Natural killer cell (primary cell): ENCODE measurements at regions not wholly inside any gene's neighbourhood (a gene's known extent, or its start where the extent isn't known, plus 50 kb on each side); places are given as distances from the start of the nearest gene placed in this dataset.
"Not testable (repeated sequence)": the region's sequence is repeated elsewhere in the genome, so short reads cannot be mapped to it uniquely, and the experiment has no call there.

ENCODE experiments used
- ATAC-seq, 3 donors: fragments of 150-1000 bp in 2 of 3; fragments of 200-7000 bp in 1 of 3; cut with Tn5 transposase; 1 replicate in 1 of 3; 2 replicates in 2 of 3; pipeline ENCODE4 v1.10.0; 2021; ENCODE audit warnings: mild to moderate bottlenecking in 2 of 3, moderate library complexity in 2 of 3
- DNase-seq, 2 donors: peaks; one replicate each; pipeline versions ENCODE4 v3.0.0 to v3.0.0-alpha.2; 2013 to 2021; ENCODE audit warnings: mixed read lengths in 1 of 2
- H3K27ac ChIP-seq: one replicate; pipeline ENCODE4 v1.5.1; 2013; ENCODE audit warnings: mild to moderate bottlenecking, low read length
- H3K27me3 ChIP-seq: one replicate; pipeline ENCODE4 v1.6.1; 2013; ENCODE audit warnings: low read length; ENCODE audit not compliant: control insufficient read depth, insufficient read depth
- H3K36me3 ChIP-seq: one replicate; pipeline ENCODE4 v1.6.1; 2013; ENCODE audit warnings: low read length; ENCODE audit not compliant: control insufficient read depth, insufficient read depth
- H3K4me1 ChIP-seq: one replicate; pipeline ENCODE4 v1.6.1; 2013; ENCODE audit warnings: low read length; ENCODE audit not compliant: control insufficient read depth, insufficient read depth
- H3K4me3 ChIP-seq: one replicate; pipeline ENCODE4 v1.5.1; 2013; ENCODE audit warnings: low read length
- H3K9me3 ChIP-seq: one replicate; pipeline ENCODE4 v1.6.1; 2013; ENCODE audit warnings: low read length; ENCODE audit not compliant: control insufficient read depth, insufficient read depth
- H3K27ac Mint-ChIP-seq, 2 donors: one replicate each; pipeline ENCODE4 v1.8.0; 2022; ENCODE audit warnings: mild to moderate bottlenecking in 2 of 2, mixed read lengths in 2 of 2, moderate library complexity in 1 of 2
- H3K27me3 Mint-ChIP-seq, 2 donors: one replicate each; pipeline ENCODE4 v1.8.0; 2022; ENCODE audit warnings: low read depth in 2 of 2, mixed read lengths in 2 of 2
- H3K36me3 Mint-ChIP-seq: one replicate; pipeline ENCODE4 v1.8.0; 2022; ENCODE audit warnings: mixed read lengths
- H3K4me1 Mint-ChIP-seq, 2 donors: one replicate each; pipeline ENCODE4 v1.8.0; 2022; ENCODE audit warnings: mixed read lengths in 2 of 2
- H3K4me3 Mint-ChIP-seq: one replicate; pipeline ENCODE4 v1.8.0; 2022; ENCODE audit warnings: mild to moderate bottlenecking, moderate library complexity, mixed read lengths
- H3K9me3 Mint-ChIP-seq, 2 donors: one replicate each; pipeline ENCODE4 v1.8.0; 2022; ENCODE audit warnings: mixed read lengths in 2 of 2
- WGBS: methylation state at CpG from one replicate; pipeline ENCODE4 v1.1.7; 2013; ENCODE audit warnings: missing lambda C conversion rate; ENCODE audit not compliant: insufficient coverage; 5-methylcytosine and 5-hydroxymethylcytosine counted together
- intact Hi-C: fragments of 100-400 bp; cut with micrococcal nuclease; formaldehyde crosslinking; loops from one replicate; pipeline ENCODE4 v1.14.2; 2022
- TF ChIP-seq, protein P1 (sequence below): fragments of 200-600 bp; IDR thresholded peaks from one replicate; pipeline ENCODE4 v1.8.0; 2022; ENCODE audit warnings: antibody characterized with exemption

DNA sequence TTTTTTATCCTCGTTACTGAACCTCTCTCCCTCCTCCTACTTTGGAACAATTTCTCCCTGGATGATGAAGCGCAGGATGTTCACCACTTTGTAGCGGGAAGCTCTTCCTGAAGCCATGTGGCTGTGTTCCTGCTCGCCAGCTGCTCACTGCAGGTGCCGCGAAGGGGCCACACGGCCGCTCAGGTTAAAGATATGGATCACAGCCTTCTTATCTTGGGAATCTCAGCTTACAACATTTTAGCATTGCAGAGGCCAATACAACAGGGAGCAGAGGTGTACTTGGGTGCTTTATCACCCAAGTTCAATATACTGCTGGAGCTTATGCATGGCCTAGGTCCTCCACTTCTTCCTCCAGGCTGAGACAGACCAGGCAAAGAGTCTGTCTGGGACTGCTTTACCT is 201.2 kb upstream of the G2E3 start:
- Mint-ChIP-seq H3K4me1 (no peaks in the 10 kb centered on the region), H3K27ac (no peak overlapping the region), H3K36me3 (no peaks in the 10 kb centered on the region), H3K9me3 (peaks cover 0 to 2% of the 10 kb centered on the region in 2 donors), H3K4me3 (no peak overlapping the region), H3K27me3 (no peaks in the 10 kb centered on the region)
- H3K36me3 ChIP-seq: no peaks in the 10 kb centered on the region
- no peak overlapping the region for H3K4me3 ChIP-seq
- no peak overlapping the region for H3K27ac ChIP-seq
- TF ChIP-seq, protein P1, sequence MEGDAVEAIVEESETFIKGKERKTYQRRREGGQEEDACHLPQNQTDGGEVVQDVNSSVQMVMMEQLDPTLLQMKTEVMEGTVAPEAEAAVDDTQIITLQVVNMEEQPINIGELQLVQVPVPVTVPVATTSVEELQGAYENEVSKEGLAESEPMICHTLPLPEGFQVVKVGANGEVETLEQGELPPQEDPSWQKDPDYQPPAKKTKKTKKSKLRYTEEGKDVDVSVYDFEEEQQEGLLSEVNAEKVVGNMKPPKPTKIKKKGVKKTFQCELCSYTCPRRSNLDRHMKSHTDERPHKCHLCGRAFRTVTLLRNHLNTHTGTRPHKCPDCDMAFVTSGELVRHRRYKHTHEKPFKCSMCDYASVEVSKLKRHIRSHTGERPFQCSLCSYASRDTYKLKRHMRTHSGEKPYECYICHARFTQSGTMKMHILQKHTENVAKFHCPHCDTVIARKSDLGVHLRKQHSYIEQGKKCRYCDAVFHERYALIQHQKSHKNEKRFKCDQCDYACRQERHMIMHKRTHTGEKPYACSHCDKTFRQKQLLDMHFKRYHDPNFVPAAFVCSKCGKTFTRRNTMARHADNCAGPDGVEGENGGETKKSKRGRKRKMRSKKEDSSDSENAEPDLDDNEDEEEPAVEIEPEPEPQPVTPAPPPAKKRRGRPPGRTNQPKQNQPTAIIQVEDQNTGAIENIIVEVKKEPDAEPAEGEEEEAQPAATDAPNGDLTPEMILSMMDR: no peak
- WGBS: 92% methylated on average over 8 of the region's 8 CpGs
- H3K4me1 ChIP-seq: no peaks in the 10 kb centered on the region
- no peaks in the 10 kb centered on the region for H3K27me3 ChIP-seq
- intact Hi-C loops: no loop called here
- ATAC-seq: no peak
- no peak for DNase-seq
- no peaks in the 10 kb centered on the region for H3K9me3 ChIP-seq

DNA sequence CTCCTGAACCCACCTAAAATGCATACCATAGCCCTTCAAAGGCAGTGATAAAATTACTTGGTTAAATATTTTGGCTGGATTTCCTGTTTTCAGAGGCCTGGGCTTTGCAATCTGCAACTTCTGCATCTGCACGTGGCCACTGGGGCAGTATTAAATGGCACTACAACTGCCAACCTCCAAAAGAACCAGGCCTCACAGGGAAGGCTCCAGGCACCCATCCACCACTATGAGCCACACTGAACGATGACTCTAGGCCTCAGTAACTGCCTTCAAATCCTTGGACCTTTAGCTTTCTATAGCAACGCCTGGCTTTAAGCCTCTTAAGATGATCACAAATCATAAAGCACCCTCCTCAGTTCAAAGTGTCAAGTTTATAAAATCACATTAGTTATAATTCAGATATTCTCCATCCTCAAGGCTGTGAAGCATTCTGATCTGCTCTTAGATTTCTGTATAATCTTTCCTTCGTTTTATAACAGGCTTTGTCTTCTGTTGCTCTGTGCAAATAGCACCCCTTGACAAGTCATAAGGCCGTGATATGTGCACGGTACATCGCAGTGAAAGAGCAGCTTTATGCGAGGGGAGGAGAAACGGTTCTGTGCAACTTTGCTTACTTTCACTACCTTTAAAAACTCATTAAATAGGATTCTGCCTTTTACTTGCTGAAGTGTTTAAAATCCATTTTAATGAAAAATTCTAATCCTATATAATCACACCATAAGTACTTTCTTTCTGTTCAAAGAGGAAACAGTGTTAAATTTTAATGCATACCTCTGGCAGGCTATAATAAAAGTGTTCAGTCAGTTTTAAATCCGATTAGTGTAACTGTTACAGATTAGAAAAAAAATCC is 196.4 kb upstream of the G2E3 start:
- DNase-seq: no peak
- Histone ChIP-seq H3K27me3 (no peaks in the 10 kb centered on the region), H3K4me3 (no peak overlapping the region), H3K36me3 (no peaks in the 10 kb centered on the region), H3K4me1 (no peaks in the 10 kb centered on the region), H3K9me3 (no peaks in the 10 kb centered on the region), H3K27ac (no peak overlapping the region)
- TF ChIP-seq, protein P1: no peak
- H3K27ac Mint-ChIP-seq: no peak overlapping the region
- no peaks in the 10 kb centered on the region for H3K27me3 Mint-ChIP-seq
- WGBS: 84% methylated on average over 9 of the region's 10 CpGs
- H3K4me3 Mint-ChIP-seq: no peak overlapping the region
- peaks cover 2% of the 10 kb centered on the region in 2 donors for H3K9me3 Mint-ChIP-seq
- H3K36me3 Mint-ChIP-seq: no peaks in the 10 kb centered on the region
- intact Hi-C loops: no loop called here
- no peak for ATAC-seq
- no peaks in the 10 kb centered on the region for H3K4me1 Mint-ChIP-seq

DNA sequence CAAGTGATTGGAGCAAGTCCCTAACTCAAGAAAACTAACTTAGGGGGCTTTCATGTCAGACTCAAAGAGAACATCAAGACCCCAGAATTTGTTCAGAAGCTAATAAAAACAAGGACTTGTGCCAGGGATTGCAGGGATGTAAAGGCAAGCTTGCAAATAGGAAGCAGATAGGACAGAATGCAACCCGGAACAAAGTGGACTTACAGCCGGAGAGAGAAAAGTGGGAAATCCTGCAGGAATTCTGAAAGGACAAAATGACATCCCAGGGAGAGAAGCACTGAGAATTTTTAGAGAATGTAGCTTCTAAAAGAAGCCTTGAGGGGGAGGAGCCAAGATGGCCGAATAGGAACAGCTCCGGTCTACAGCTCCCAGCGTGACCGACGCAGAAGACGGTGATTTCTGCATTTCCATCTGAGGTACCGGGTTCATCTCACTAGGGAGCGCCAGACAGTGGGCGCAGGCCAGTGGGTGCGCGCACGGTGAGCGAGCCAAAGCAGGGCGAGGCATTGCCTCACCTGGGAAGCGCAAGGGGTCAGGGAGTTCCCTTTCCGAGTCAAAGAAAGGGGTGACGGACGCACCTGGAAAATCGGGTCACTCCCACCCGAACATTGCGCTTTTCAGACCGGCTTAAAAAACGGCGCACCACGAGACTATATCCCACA is 195.6 kb upstream of the G2E3 start:
- ATAC-seq: not testable (repeated sequence)

GRCh38 chr14:30369502-30370180 is 189.3 kb upstream of the G2E3 start:
- 87% methylated on average over 5 of the region's 6 CpGs for WGBS
- intact Hi-C loops: no loop called here
- H3K27me3 ChIP-seq: no peaks in the 10 kb centered on the region
- no peaks in the 10 kb centered on the region for H3K36me3 ChIP-seq
- TF ChIP-seq, protein P1: no peak
- peaks cover 3% of the 10 kb centered on the region for H3K9me3 ChIP-seq
- Mint-ChIP-seq H3K4me1 (no peaks in the 10 kb centered on the region), H3K27ac (no peak overlapping the region), H3K36me3 (no peaks in the 10 kb centered on the region), H3K27me3 (no peaks in the 10 kb centered on the region), H3K4me3 (no peak overlapping the region), H3K9me3 (no peaks in the 10 kb centered on the region)
- DNase-seq: no peak
- H3K4me1 ChIP-seq: no peaks in the 10 kb centered on the region
- no peak for ATAC-seq
- no peak overlapping the region for H3K4me3 ChIP-seq
- H3K27ac ChIP-seq: no peak overlapping the region

More for the DNA sequence above, 195.6 kb upstream of the G2E3 start:
- H3K9me3 Mint-ChIP-seq, DNase-seq, H3K4me1 Mint-ChIP-seq, H3K4me3 Mint-ChIP-seq, H3K27ac Mint-ChIP-seq, H3K4me3 ChIP-seq, H3K4me1 ChIP-seq, H3K27ac ChIP-seq, H3K9me3 ChIP-seq, intact Hi-C loops, H3K27me3 ChIP-seq, H3K36me3 ChIP-seq, H3K27me3 Mint-ChIP-seq, H3K36me3 Mint-ChIP-seq: not testable (repeated sequence)
- 96% methylated on average over 15 of the region's 27 CpGs for WGBS
